ENCODE measurements at regions not wholly inside any gene's neighbourhood (a gene's known extent, or its start where the extent isn't known, plus 50 kb on each side); places are given as distances from the start of the nearest gene placed in this dataset.

DNA sequence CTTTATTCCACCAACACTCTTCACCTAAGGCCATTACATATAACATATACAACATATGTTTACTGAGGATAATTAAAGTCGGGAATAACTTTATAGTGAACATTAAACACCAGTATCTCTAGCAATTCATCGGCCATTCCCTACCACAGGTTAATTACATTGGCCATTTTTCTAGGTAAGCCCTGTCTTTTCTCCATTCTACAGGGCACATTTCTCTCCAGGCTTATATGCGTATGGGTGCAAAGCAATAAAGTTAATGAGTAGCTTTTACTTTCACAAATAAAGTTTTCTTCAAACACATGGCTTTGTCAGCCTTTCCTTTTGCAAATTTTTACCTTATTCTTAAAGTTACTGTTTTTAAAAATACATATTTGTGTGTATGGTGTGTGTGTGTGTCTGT lies 111.9 kb upstream of the IQCM start:
- Histone ChIP-seq H3K4me2 (no peak overlapping the region), H2AFZ (no peak overlapping the region), H3K27ac (no peak overlapping the region), H3F3A (ENCODE audit: insufficient read depth, low read depth) (no peaks in the 10 kb centered on the region), H4K20me1 (ENCODE audit: insufficient read depth) (no peaks in the 10 kb centered on the region), H3K9me2 (ENCODE audit: insufficient read depth) (no peaks in the 10 kb centered on the region), H3K4me3 (no peak overlapping the region), H3K9me3 (ENCODE audit: insufficient read depth, low read depth) (no peaks in the 10 kb centered on the region), H3K27me3 (ENCODE audit: insufficient read depth, low read depth) (no peaks in the 10 kb centered on the region), H3K36me3 (ENCODE audit: low read depth) (no peaks in the 10 kb centered on the region), H3K4me1 (replicated peaks; ENCODE audit: insufficient read depth) (no peaks in the 10 kb centered on the region), H3K79me2 (ENCODE audit: low read depth) (no peaks in the 10 kb centered on the region)
- no peak for TF ChIP-seq EZH2 (IDR thresholded peaks at IDR 0.05; ENCODE audit: low read depth)
- TF ChIP-seq, protein P1, sequence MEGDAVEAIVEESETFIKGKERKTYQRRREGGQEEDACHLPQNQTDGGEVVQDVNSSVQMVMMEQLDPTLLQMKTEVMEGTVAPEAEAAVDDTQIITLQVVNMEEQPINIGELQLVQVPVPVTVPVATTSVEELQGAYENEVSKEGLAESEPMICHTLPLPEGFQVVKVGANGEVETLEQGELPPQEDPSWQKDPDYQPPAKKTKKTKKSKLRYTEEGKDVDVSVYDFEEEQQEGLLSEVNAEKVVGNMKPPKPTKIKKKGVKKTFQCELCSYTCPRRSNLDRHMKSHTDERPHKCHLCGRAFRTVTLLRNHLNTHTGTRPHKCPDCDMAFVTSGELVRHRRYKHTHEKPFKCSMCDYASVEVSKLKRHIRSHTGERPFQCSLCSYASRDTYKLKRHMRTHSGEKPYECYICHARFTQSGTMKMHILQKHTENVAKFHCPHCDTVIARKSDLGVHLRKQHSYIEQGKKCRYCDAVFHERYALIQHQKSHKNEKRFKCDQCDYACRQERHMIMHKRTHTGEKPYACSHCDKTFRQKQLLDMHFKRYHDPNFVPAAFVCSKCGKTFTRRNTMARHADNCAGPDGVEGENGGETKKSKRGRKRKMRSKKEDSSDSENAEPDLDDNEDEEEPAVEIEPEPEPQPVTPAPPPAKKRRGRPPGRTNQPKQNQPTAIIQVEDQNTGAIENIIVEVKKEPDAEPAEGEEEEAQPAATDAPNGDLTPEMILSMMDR (conservative IDR thresholded peaks at IDR 0.05) = no peak
- POLR2A ChIA-PET (ENCODE audit: unreplicated experiment) = no interaction called here
- BruUV-seq (replicated peaks) = no TSS peak
- CTCF ChIA-PET = no interaction called here
- no peak for DNase-seq
- intact Hi-C loops (cut with micrococcal nuclease; ENCODE audit: unreplicated experiment) = no loop called here

DNA sequence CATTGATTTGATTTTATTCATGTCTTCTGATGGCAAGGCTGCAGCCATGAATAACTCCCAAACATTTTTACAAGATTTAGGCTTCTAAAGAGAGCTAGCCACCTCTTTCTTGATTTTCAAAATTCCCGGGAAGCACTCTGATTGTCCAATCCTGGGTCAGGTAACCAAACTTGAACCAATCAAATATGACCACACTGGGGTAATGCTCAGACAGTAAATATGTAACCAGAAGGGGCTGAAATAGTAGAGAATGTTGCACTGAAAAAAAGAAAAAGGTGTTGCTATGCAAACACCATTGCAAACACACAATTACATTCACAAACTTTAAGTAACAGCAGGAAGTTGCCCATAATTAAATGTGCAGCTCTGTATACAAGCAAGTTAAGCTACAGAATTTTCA lies 112.9 kb upstream of the IQCM start:
- intact Hi-C loops (cut with micrococcal nuclease; ENCODE audit: unreplicated experiment) = no loop called here
- Histone ChIP-seq H3K9me3 (ENCODE audit: insufficient read depth, low read depth) (no peaks in the 10 kb centered on the region), H3K4me2 (no peak overlapping the region), H3K27ac (no peak overlapping the region), H3K27me3 (ENCODE audit: insufficient read depth, low read depth) (no peaks in the 10 kb centered on the region), H3K4me1 (replicated peaks; ENCODE audit: insufficient read depth) (no peaks in the 10 kb centered on the region), H3K4me3 (no peak overlapping the region), H3F3A (ENCODE audit: insufficient read depth, low read depth) (no peaks in the 10 kb centered on the region), H2AFZ (no peak overlapping the region), H4K20me1 (ENCODE audit: insufficient read depth) (no peaks in the 10 kb centered on the region), H3K9me2 (ENCODE audit: insufficient read depth) (no peaks in the 10 kb centered on the region), H3K36me3 (ENCODE audit: low read depth) (no peaks in the 10 kb centered on the region), H3K79me2 (ENCODE audit: low read depth) (no peaks in the 10 kb centered on the region)
- no peak for TF ChIP-seq EZH2 (IDR thresholded peaks at IDR 0.05; ENCODE audit: low read depth)
- TF ChIP-seq, protein P1 (conservative IDR thresholded peaks at IDR 0.05) = no peak
- POLR2A ChIA-PET (ENCODE audit: unreplicated experiment) = no interaction called here
- DNase-seq = no peak
- CTCF ChIA-PET = no interaction called here
- no TSS peak for BruUV-seq (replicated peaks)

DNA sequence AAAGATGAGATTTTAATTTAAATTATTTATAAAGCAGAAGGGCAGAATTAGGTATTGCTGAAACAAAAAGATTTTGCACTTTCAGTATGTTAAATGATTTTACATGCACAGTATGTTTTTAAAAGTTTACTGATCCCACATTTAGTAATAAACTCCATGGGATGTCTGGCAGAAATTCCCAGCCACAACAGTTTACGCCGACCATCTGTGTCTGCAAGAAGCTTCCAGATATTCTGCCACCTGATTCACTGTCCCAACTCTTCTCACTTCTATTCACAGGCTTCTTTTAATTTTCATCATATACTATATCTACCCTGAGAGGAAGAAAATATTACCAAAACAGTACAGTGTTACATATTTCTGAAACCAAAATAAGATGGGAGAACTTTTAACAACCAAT lies 115.8 kb upstream of the IQCM start:
- POLR2A ChIA-PET (ENCODE audit: unreplicated experiment) = no interaction called here
- no peaks in the 10 kb centered on the region for H4K20me1 ChIP-seq (ENCODE audit: insufficient read depth)
- no peaks in the 10 kb centered on the region for H3K4me1 ChIP-seq (replicated peaks; ENCODE audit: insufficient read depth)
- no TSS peak for BruUV-seq (replicated peaks)
- no peaks in the 10 kb centered on the region for H3K79me2 ChIP-seq (ENCODE audit: low read depth)
- H3K9me2 ChIP-seq (ENCODE audit: insufficient read depth) = no peaks in the 10 kb centered on the region
- no peak overlapping the region for H3K27ac ChIP-seq
- DNase-seq = no peak
- CTCF ChIA-PET = no interaction called here
- H2AFZ ChIP-seq = no peak overlapping the region
- no peak overlapping the region for H3K4me3 ChIP-seq
- intact Hi-C loops (cut with micrococcal nuclease; ENCODE audit: unreplicated experiment) = no loop called here
- TF ChIP-seq EZH2 (IDR thresholded peaks at IDR 0.05; ENCODE audit: low read depth) = no peak
- TF ChIP-seq, protein P1 (conservative IDR thresholded peaks at IDR 0.05) = no peak
- no peak overlapping the region for H3K4me2 ChIP-seq
- no peaks in the 10 kb centered on the region for H3F3A ChIP-seq (ENCODE audit: insufficient read depth, low read depth)
- no peaks in the 10 kb centered on the region for H3K36me3 ChIP-seq (ENCODE audit: low read depth)
- no peaks in the 10 kb centered on the region for H3K27me3 ChIP-seq (ENCODE audit: insufficient read depth, low read depth)
- H3K9me3 ChIP-seq (ENCODE audit: insufficient read depth, low read depth) = no peaks in the 10 kb centered on the region
